Left lung (tissue), 4 donors: ENCODE measurements at regions not wholly inside any gene's neighbourhood (a gene's known extent, or its start where the extent isn't known, plus 50 kb on each side); places are given as distances from the start of the nearest gene placed in this dataset.

Experiments used
- ATAC-seq: fragments of 200-7000 bp; cut with Tn5 transposase; one replicate; pipeline ENCODE4 v1.9.1; 2020; ENCODE audit warnings: moderate library complexity
- DNase-seq, 4 donors: peaks; one replicate each; pipeline ENCODE4 v3.0.0-alpha.2; 2013 to 2020
- H3K27ac ChIP-seq, 2 donors: fragments of 200-600 bp; sonication (generic) in 1 of 2; one replicate each; pipeline versions ENCODE4 v1.5.0 to v1.8.0; 2020 to 2021
- H3K27me3 ChIP-seq, 2 donors: fragments of 200-600 bp; sonication (generic) in 1 of 2; one replicate each; pipeline versions ENCODE4 v1.5.0 to v1.8.0; 2020 to 2021
- H3K36me3 ChIP-seq, 2 donors: fragments of 200-600 bp; sonication (generic) in 1 of 2; one replicate each; pipeline versions ENCODE4 v1.5.0 to v1.8.0; 2020 to 2021
- H3K4me1 ChIP-seq, 2 donors: fragments of 200-600 bp; one replicate each; pipeline ENCODE4 v1.8.0; 2021
- H3K4me3 ChIP-seq, 2 donors: fragments of 200-600 bp; sonication (generic) in 1 of 2; one replicate each; pipeline versions ENCODE4 v1.5.0 to v1.8.0; 2020 to 2021; ENCODE audit warnings: mild to moderate bottlenecking in 1 of 2
- H3K9me3 ChIP-seq, 2 donors: fragments of 200-600 bp; sonication (generic) in 1 of 2; one replicate each; pipeline versions ENCODE4 v1.5.0 to v1.8.0; 2020 to 2021
- CTCF ChIP-seq, 2 donors: fragments of 200-600 bp; sonication (generic) in 1 of 2; IDR thresholded peaks; one replicate each; pipeline versions ENCODE4 v1.5.0 to v1.8.0; 2021; ENCODE audit warnings: antibody characterized with exemption in 2 of 2
- intact Hi-C, 2 donors: fragments of 100-400 bp; cut with DNase I; formaldehyde crosslinking; loops; one replicate each; pipeline versions ENCODE4 v1.11.2 to v1.14.2; 2022
- donor health status: DM: no; HTN: yes; CAD: no.
- donor health status: DM: no; HTN: no; CAD: no.

GRCh38 chr5:173463207-173463606 lies 135.0 kb upstream of the STC2 start:
- Histone ChIP-seq H3K4me3 (no peak overlapping the region), H3K36me3 (no peaks in the 10 kb centered on the region), H3K27ac (no peak overlapping the region), H3K4me1 (no peaks in the 10 kb centered on the region), H3K27me3 (no peaks in the 10 kb centered on the region), H3K9me3 (peaks cover 0 to 7% of the 10 kb centered on the region in 2 donors)
- ATAC-seq (no peak), DNase-seq (no peak)
- intact Hi-C loops: no loop called here
- no peak for TF ChIP-seq CTCF (IDR thresholded peaks at IDR 0.05)

GRCh38 chr5:173458828-173459609 lies 130.8 kb upstream of the STC2 start:
- H3K9me3 ChIP-seq: no peaks in the 10 kb centered on the region
- H3K4me3 ChIP-seq: no peak overlapping the region
- no peaks in the 10 kb centered on the region for H3K36me3 ChIP-seq
- DNase-seq (no peak), ATAC-seq (no peak)
- intact Hi-C loops: no loop called here
- no peak overlapping the region for H3K27ac ChIP-seq
- H3K4me1 ChIP-seq: no peaks in the 10 kb centered on the region
- no peak for TF ChIP-seq CTCF (IDR thresholded peaks at IDR 0.05)
- no peaks in the 10 kb centered on the region for H3K27me3 ChIP-seq

GRCh38 chr5:173457482-173457881 lies 129.3 kb upstream of the STC2 start:
- no peak overlapping the region for H3K27ac ChIP-seq
- H3K9me3 ChIP-seq: no peaks in the 10 kb centered on the region
- H3K4me1 ChIP-seq: peaks cover 0 to 7% of the 10 kb centered on the region in 2 donors
- H3K4me3 ChIP-seq: no peak overlapping the region
- intact Hi-C loops: no loop called here
- no peak for TF ChIP-seq CTCF (IDR thresholded peaks at IDR 0.05)
- no peaks in the 10 kb centered on the region for H3K36me3 ChIP-seq
- H3K27me3 ChIP-seq: no peaks in the 10 kb centered on the region
- no peak for ATAC-seq
- DNase-seq: no peak

- no peak for TF ChIP-seq CTCF (IDR thresholded peaks at IDR 0.05)
Observed at GRCh38 chr5:173456751-173457171, 128.5 kb upstream of the STC2 start.

GRCh38 chr5:173456181-173456580 lies 128.0 kb upstream of the STC2 start:
- no peaks in the 10 kb centered on the region for H3K36me3 ChIP-seq
- intact Hi-C loops: no loop called here
- DNase-seq (no peak), ATAC-seq (no peak)
- H3K27me3 ChIP-seq: no peaks in the 10 kb centered on the region
- peaks cover 0 to 20% of the 10 kb centered on the region in 2 donors for H3K4me1 ChIP-seq
- no peaks in the 10 kb centered on the region for H3K9me3 ChIP-seq
- H3K4me3 ChIP-seq: no peak overlapping the region
- TF ChIP-seq CTCF (IDR thresholded peaks at IDR 0.05): no peak
- no peak overlapping the region for H3K27ac ChIP-seq

More at GRCh38 chr5:173456751-173457171, 128.5 kb upstream of the STC2 start:
- DNase-seq: no peak
- intact Hi-C loops: no loop called here
- Histone ChIP-seq H3K9me3 (no peaks in the 10 kb centered on the region), H3K4me1 (peaks cover 0 to 14% of the 10 kb centered on the region in 2 donors), H3K27ac (no peak overlapping the region), H3K36me3 (no peaks in the 10 kb centered on the region), H3K4me3 (no peak overlapping the region), H3K27me3 (no peaks in the 10 kb centered on the region)
- no peak for ATAC-seq
